Skeletal muscle cell (primary cell): ENCODE measurements at regions not wholly inside any gene's neighbourhood (a gene's known extent, or its start where the extent isn't known, plus 50 kb on each side); places are given as distances from the start of the nearest gene placed in this dataset.

Source experiments
- DNase-seq: peaks from one replicate; pipeline ENCODE4 v3.0.0-alpha.2; 2010; ENCODE audit warnings: low read depth
- H3K4me3 ChIP-seq: 2 replicates; pipeline ENCODE4 v1.5.1; 2011; ENCODE audit warnings: low read depth, mild to moderate bottlenecking, control low read depth, low read length, moderate library complexity

GRCh38 chr5:32504989-32505596 lies 60.6 kb upstream of the ZFR start:
- peak; percentile 97 for DNase-seq
- peak overlapping the region; percentile 2 for H3K4me3 ChIP-seq

GRCh38 chr5:32504329-32504988 lies 59.9 kb upstream of the ZFR start:
- H3K4me3 ChIP-seq, result no peak overlapping the region
- no peak for DNase-seq

- DNase-seq, result peak; percentile 49
- no peak overlapping the region for H3K4me3 ChIP-seq
Measured at GRCh38 chr5:32503261-32503660, 58.7 kb upstream of the ZFR start.

GRCh38 chr5:32501071-32502002 lies 56.8 kb upstream of the ZFR start:
- no peak overlapping the region for H3K4me3 ChIP-seq
- DNase-seq, result no peak

GRCh38 chr5:32500181-32500580 lies 55.6 kb upstream of the ZFR start:
- no peak overlapping the region for H3K4me3 ChIP-seq
- no peak for DNase-seq

GRCh38 chr5:32499261-32499660 lies 54.7 kb upstream of the ZFR start:
- no peak for DNase-seq
- H3K4me3 ChIP-seq, result no peak overlapping the region

GRCh38 chr5:32498484-32498883 lies 53.9 kb upstream of the ZFR start:
- no peak for DNase-seq
- H3K4me3 ChIP-seq, result no peak overlapping the region

- H3K4me3 ChIP-seq, result no peak overlapping the region
- DNase-seq, result no peak
Measured at GRCh38 chr5:32496104-32496503, 51.6 kb upstream of the ZFR start.

- DNase-seq, result no peak
- no peak overlapping the region for H3K4me3 ChIP-seq
Measured at GRCh38 chr5:32494827-32495226, 50.3 kb upstream of the ZFR start.
